H1 (cell line): ENCODE measurements at regions not wholly inside any gene's neighbourhood (a gene's known extent, or its start where the extent isn't known, plus 50 kb on each side); places are given as distances from the start of the nearest gene placed in this dataset.

Experiments
- CEBPB ChIP-seq: IDR thresholded peaks from 2 replicates; pipeline ENCODE4 v1.6.1; 2012; ENCODE audit warnings: low read depth, low read length
- HDAC6 ChIP-seq: IDR thresholded peaks from one replicate; pipeline ENCODE4 v1.7.1; 2012; ENCODE audit warnings: low read depth, mild to moderate bottlenecking, inconsistent platforms, low read length, moderate library complexity
- RAD21 ChIP-seq, 2 experiments: IDR thresholded peaks in 1 of 2; conservative IDR thresholded peaks in 1 of 2; 2 replicates each; pipeline ENCODE4 v1.6.1; 2011; ENCODE audit warnings: low read depth in 2 of 2, low read length in 2 of 2, improper control_type of control experiment in 1 of 2, inconsistent platforms in 1 of 2, mild to moderate bottlenecking in 1 of 2, moderate library complexity in 1 of 2
- TF ChIP-seq, protein P1 (sequence below): IDR thresholded peaks from 2 replicates; pipeline ENCODE4 v1.6.1; 2011; ENCODE audit warnings: low read length, improper control_type of control experiment

- TF ChIP-seq RAD21 (IDR thresholded peaks at IDR 0.05 in 1 of 2, conservative IDR thresholded peaks at IDR 0.05 in 1 of 2; ENCODE audit: low read depth in 2 of 2, low read length in 2 of 2) (no peak), CEBPB (no peak), HDAC6 (no peak)
- TF ChIP-seq, protein P1, sequence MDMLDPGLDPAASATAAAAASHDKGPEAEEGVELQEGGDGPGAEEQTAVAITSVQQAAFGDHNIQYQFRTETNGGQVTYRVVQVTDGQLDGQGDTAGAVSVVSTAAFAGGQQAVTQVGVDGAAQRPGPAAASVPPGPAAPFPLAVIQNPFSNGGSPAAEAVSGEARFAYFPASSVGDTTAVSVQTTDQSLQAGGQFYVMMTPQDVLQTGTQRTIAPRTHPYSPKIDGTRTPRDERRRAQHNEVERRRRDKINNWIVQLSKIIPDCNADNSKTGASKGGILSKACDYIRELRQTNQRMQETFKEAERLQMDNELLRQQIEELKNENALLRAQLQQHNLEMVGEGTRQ = no peak
These were observed 96.8 kb downstream of the PJA1 start (continued) for GRCh38 chrX:69068301-69069085.
